ENCODE measurements at regions not wholly inside any gene's neighbourhood (a gene's known extent, or its start where the extent isn't known, plus 50 kb on each side); places are given as distances from the start of the nearest gene placed in this dataset.

- TF ChIP-seq CTCF (IDR thresholded peaks at IDR 0.05) (no peak), EP300 (IDR thresholded peaks at IDR 0.05) (no peak), POLR2A (IDR thresholded peaks at IDR 0.05) (no peak), POLR2AphosphoS5 (IDR thresholded peaks at IDR 0.05) (no peak)
These were observed 336.4 kb downstream of the BRD1 start for GRCh38 chr22:49491221-49491635.
